Activated CD8-positive, alpha-beta memory T cell treated with anti-CD3 and anti-CD28 coated beads, Interleukin-2, amount 10 ng/mL, durations not matched to agents 7 days and 5 days (primary cell): ENCODE measurements at regions not wholly inside any gene's neighbourhood (a gene's known extent, or its start where the extent isn't known, plus 50 kb on each side); places are given as distances from the start of the nearest gene placed in this dataset.
A peak's percentile ranks its signal among the peaks of the same experiment; 100 is the strongest.

Experiments used
- ATAC-seq: fragments of 150-1000 bp; cut with Tn5 transposase; one replicate; pipeline ENCODE4 v1.10.0; 2021; ENCODE audit warnings: moderate library complexity
- CTCF ChIA-PET: fragments of 350-600 bp; sonication (Branson Sonifier 250); formaldehyde crosslinking; loops from one replicate; lab custom pipeline; 2021; ENCODE audit warnings: antibody characterized with exemption; lab: Charles Lee
- DNase-seq: peaks from one replicate; pipeline ENCODE4 v3.0.0-alpha.2; 2020
- H3K27ac Mint-ChIP-seq: one replicate; pipeline ENCODE4 v1.8.0; 2021; ENCODE audit warnings: mild to moderate bottlenecking, mixed read lengths
- H3K27me3 Mint-ChIP-seq: one replicate; pipeline ENCODE4 v1.8.0; 2021; ENCODE audit warnings: mixed read lengths
- H3K36me3 Mint-ChIP-seq: one replicate; pipeline ENCODE4 v1.8.0; 2021; ENCODE audit warnings: mild to moderate bottlenecking, mixed read lengths
- H3K4me1 Mint-ChIP-seq: one replicate; pipeline ENCODE4 v1.8.0; 2021; ENCODE audit warnings: mixed read lengths
- H3K4me3 Mint-ChIP-seq: one replicate; pipeline ENCODE4 v1.8.0; 2021; ENCODE audit warnings: mild to moderate bottlenecking, moderate library complexity, mixed read lengths
- H3K9me3 Mint-ChIP-seq: one replicate; pipeline ENCODE4 v1.8.0; 2022; ENCODE audit warnings: low read depth, mixed read lengths

DNA sequence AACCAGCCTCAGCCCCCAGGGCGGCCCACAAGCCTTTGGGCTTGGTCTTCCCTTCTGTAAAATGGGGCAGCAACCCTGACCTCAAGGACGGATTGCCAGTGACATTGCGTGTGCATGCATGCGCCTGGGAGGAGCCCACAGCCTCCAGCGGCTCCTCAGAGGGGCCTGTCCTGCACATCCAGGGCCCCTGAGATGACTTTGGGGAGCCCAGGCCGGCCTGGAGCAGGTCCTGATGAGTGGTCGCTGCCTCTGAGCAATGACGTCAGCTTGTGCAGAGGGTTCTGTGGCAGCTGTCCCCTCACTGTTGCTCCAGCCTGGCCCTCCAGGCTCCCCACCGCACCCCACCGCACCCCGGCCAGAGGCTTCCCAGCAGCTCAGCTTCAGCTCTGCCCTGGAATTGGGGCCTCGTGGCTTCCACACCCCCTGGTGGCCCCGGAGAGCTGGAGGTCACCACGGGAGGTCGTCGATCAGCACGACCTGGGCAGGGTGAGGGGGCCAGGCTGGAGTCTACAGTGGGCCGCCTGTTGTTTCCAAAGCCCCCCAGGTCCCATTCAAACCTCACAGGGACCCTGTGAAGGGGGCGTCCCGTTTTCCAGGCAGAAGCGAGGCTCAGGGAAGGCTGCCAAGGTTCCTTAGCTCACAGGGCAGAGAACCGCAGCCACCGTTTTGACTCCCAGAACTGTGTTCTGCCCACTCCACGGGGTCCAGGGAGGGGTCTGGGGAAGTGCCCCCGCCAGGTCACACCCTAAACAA, 341.8 kb downstream of the SEC14L1 start:
- H3K4me3 Mint-ChIP-seq = no peak overlapping the region
- ATAC-seq (no peak), DNase-seq (no peak)
- no peak overlapping the region for H3K27ac Mint-ChIP-seq
- CTCF ChIA-PET = interaction anchor here (1.0 to 1.8 kb wide), 4 partner anchors 11 to 82 kb away, joined by 3 to 6 read pairs (median 4); no protein-coding TSS in a partner anchor
- H3K4me1 Mint-ChIP-seq = peaks cover 20% of the 10 kb centered on the region
- H3K36me3 Mint-ChIP-seq = peaks cover 25% of the 10 kb centered on the region
- no peaks in the 10 kb centered on the region for H3K9me3 Mint-ChIP-seq
- H3K27me3 Mint-ChIP-seq = no peaks in the 10 kb centered on the region

DNA sequence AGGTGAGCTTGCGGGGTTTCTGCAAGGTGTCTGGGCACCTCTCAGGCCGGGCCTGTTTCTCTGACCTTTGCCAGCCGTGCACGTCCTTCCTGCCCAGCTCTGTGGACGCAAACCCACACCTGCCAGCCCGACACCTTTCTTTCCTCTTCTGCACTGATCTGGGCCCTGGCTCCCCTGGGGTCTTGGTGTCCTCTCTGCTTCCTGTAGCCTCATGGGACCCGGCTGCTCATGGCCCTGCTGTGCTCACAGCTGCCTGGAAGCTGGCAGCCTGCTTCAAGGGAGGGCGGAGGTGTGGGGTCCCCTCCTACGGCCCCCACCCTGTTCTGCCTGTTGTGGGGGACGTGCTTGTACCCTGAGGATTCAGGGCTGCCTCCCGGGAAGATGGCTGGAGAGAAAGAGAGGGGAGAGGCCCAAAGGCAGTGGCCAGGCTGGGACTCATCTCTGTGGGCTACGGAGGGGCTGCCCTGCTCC, 342.4 kb downstream of the SEC14L1 start:
- no peak overlapping the region for H3K4me3 Mint-ChIP-seq
- peaks cover 15% of the 10 kb centered on the region for H3K4me1 Mint-ChIP-seq
- no peaks in the 10 kb centered on the region for H3K27me3 Mint-ChIP-seq
- CTCF ChIA-PET = interaction anchor here (1.0 to 1.8 kb wide), 4 partner anchors 11 to 83 kb away, joined by 3 to 6 read pairs (median 4); no protein-coding TSS in a partner anchor
- no peak for DNase-seq
- no peak for ATAC-seq
- H3K9me3 Mint-ChIP-seq = no peaks in the 10 kb centered on the region
- H3K36me3 Mint-ChIP-seq = peaks cover 24% of the 10 kb centered on the region
- no peak overlapping the region for H3K27ac Mint-ChIP-seq

DNA sequence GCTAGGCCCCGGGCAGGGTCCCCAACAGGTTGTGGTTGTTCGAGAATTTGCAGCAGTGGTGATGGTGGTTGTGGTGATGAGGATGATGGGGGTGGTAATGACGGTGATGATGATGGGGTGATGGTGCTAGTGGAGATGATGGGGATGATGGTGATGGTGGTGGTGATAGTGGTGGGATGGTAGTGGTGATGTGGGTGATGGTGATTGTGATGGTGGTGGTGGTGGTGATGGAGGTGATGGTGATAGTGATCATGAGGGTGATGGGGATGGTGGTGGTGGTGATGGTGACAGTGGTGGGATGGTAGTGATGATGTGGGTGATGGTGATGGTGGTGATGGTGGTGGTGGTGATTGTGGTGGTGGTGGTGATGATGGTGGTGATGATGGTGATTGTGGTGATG, 343.3 kb downstream of the SEC14L1 start:
- H3K27ac Mint-ChIP-seq = no peak overlapping the region
- H3K4me3 Mint-ChIP-seq = no peak overlapping the region
- peaks cover 25% of the 10 kb centered on the region for H3K36me3 Mint-ChIP-seq
- no peaks in the 10 kb centered on the region for H3K9me3 Mint-ChIP-seq
- DNase-seq (no peak), ATAC-seq (no peak)
- no peaks in the 10 kb centered on the region for H3K27me3 Mint-ChIP-seq
- peaks cover 8% of the 10 kb centered on the region for H3K4me1 Mint-ChIP-seq
- CTCF ChIA-PET = interaction anchor here (1.3 to 1.8 kb wide), 2 partner anchors 54 to 84 kb away, joined by 5 to 6 read pairs; no protein-coding TSS in a partner anchor

DNA sequence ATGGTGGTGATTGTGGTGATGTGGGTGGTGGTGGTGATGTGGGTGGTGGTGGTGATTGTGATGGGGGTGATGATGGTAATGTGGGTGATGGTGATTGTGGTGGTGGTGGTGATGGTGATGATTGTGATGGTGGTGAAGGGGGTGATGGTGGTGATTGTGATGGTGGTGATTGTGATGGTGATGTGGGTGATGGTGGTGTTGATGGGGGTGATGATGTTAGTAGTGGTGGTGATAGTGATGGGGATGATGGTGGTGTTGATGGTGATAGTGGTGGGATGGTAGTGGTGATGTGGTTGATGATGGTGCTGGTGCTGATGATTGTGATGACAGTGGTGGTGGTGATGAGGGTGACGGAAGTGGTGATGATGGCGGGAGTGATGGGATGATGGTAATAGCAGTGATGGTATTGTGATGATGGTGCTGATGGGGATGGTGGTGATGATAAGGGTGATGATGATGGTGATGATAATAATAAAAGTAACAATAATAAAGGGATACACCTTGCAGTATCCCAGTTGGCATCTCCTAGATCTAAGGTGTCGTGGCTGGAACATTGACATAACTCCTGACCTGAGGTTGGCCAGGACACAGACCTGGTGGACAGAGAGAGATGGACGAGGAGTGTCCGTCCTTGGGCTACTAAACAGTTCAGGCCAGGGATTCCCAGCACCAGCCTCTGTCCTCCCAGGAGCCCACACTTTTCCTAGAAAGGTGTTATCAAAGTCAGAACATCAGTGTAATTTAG, 344.5 kb downstream of the SEC14L1 start:
- Mint-ChIP-seq H3K27ac (no peak overlapping the region), H3K27me3 (no peaks in the 10 kb centered on the region), H3K4me3 (no peak overlapping the region), H3K9me3 (no peaks in the 10 kb centered on the region), H3K4me1 (peaks cover 6% of the 10 kb centered on the region), H3K36me3 (peaks cover 26% of the 10 kb centered on the region)
- ATAC-seq = peak; percentile 17
- CTCF ChIA-PET = no interaction called here
- no peak for DNase-seq

DNA sequence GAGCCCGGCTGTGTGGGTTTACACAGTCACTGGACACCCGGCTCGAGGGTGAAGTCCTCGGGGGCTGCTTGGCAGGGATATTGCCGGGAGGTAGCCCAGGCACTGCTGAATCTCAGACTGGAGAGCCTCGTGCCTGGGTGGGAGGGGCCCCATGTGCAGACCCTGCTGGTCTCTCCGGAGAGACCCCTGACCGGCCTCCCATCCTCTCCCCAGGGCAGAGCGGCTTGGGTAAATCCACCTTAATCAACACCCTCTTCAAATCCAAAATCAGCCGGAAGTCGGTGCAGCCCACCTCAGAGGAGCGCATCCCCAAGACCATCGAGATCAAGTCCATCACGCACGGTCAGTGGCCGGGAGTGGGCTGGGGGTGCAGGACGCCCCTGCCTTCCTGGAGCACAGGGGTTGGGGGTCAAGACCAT, 346.5 kb downstream of the SEC14L1 start:
- Mint-ChIP-seq H3K27ac (no peak overlapping the region), H3K4me1 (peaks cover 16% of the 10 kb centered on the region), H3K4me3 (no peak overlapping the region), H3K27me3 (no peaks in the 10 kb centered on the region), H3K9me3 (no peaks in the 10 kb centered on the region), H3K36me3 (peaks cover 20% of the 10 kb centered on the region)
- ATAC-seq (no peak), DNase-seq (no peak)
- CTCF ChIA-PET = no interaction called here

DNA sequence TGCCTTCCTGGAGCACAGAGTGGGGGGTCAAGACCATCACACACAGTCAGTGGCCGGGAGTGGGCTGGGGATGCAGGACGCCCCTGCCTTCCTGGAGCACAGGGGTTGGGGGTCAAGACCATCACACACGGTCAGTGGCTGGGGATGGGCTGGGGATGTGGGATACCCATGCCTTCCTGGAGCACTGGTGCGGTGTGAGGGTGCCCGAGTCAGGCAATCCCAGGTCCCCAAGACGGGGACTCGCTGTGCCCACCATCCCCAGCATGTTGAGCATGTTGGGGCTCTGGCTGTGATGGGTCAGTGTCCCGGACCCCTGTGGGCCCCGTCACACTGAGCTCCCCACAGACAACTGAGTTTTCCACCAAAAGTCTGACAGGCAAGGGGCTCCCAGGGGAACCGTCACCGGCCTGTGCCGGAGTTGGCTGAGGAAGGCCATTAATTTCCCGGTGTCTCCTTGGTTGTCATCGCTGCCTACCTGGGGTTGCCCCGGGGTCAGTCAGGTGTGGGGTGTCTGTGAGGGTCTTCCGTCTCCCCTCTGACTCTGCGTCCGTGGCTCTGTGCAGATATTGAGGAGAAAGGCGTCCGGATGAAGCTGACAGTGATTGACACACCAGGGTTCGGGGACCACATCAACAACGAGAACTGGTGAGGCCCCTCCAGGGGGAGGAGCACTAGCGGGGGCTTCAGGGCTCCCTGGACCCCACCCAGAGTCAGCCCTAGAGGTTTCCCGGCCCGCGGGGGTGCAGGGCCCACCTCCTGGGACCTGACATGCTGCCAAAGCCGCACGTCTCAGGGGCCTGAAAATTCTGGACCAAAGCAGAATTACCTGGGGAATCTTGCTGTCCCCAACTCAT, 347.1 kb downstream of the SEC14L1 start:
- no peaks in the 10 kb centered on the region for H3K27me3 Mint-ChIP-seq
- H3K36me3 Mint-ChIP-seq = peaks cover 16% of the 10 kb centered on the region
- ATAC-seq = no peak
- no peaks in the 10 kb centered on the region for H3K9me3 Mint-ChIP-seq
- no peak for DNase-seq
- H3K27ac Mint-ChIP-seq = no peak overlapping the region
- peaks cover 17% of the 10 kb centered on the region for H3K4me1 Mint-ChIP-seq
- CTCF ChIA-PET = interaction anchor here (1.2 kb wide), 1 partner anchor 58 kb away, joined by 3 read pairs; no protein-coding TSS in a partner anchor
- no peak overlapping the region for H3K4me3 Mint-ChIP-seq

DNA sequence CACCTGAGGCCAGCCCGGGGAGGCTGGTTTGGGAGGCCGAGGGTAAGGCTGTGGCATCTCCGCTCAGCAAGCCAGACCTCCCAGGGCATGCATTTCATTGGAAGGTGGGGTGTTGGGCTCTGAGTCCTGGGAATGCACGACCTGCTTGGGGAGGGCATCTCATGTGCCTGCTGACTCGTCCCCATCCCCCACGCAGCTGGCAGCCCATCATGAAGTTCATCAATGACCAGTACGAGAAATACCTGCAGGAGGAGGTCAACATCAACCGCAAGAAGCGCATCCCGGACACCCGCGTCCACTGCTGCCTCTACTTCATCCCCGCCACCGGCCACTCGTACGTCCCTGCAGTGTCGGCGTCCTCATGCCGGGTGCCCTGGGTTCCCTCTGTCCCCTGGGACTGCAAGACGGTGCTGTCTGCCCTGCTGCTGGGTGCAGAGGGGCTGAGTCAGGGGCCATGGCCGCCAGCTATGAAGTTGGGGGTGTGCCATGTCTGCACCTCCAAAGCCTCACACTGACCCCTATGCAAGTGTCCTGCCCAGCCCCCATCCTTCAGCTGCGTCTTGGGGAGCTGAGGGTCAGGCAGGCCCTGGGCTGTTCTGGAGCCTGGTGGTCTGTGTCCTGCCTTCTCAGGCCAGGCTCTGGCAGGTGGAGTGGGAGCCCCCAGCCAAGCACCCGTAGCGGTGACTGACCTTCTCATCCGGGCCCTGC, 347.9 kb downstream of the SEC14L1 start:
- ATAC-seq (no peak), DNase-seq (no peak)
- no peak overlapping the region for H3K27ac Mint-ChIP-seq
- H3K27me3 Mint-ChIP-seq = no peaks in the 10 kb centered on the region
- peaks cover 17% of the 10 kb centered on the region for H3K4me1 Mint-ChIP-seq
- H3K9me3 Mint-ChIP-seq = no peaks in the 10 kb centered on the region
- peaks cover 16% of the 10 kb centered on the region for H3K36me3 Mint-ChIP-seq
- CTCF ChIA-PET = interaction anchor here (1.2 kb wide), 1 partner anchor 59 kb away, joined by 3 read pairs; no protein-coding TSS in a partner anchor
- H3K4me3 Mint-ChIP-seq = no peak overlapping the region

DNA sequence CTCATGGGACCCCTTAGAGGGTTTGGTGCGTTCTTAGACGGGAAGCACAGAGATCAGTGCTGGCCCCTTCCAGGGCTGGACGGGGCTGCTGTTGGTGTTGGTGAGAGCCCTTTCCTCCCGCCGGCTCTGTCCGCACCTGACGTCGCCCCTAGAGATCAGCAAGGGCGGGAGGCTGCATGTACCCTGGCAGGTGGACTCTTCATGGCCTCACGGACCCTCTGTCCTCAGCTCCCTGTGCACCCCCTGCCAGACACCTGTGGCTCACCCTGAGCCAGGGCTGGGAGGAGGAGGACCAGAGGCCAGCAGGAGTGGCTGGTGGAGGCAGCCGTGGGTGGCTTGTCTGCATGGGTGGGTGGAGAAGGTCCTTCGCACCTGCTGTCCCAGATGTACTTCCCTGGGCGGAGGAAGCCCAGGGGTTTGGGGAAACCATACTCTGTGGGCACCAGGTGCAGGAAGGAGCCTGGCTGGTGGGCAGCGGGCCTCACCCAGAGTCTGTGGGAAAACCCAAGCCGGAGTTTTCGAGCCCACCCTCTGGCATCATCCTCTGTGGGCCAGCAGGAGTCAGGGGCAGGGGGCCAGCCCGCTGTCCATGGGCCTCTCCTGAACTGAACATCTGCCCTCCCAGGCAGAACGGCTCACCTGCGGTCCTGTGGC, 348.6 kb downstream of the SEC14L1 start:
- H3K4me1 Mint-ChIP-seq = peaks cover 18% of the 10 kb centered on the region
- ATAC-seq (no peak), DNase-seq (no peak)
- no peak overlapping the region for H3K4me3 Mint-ChIP-seq
- H3K27me3 Mint-ChIP-seq = no peaks in the 10 kb centered on the region
- no peak overlapping the region for H3K27ac Mint-ChIP-seq
- CTCF ChIA-PET = interaction anchor here (8.5 kb wide), 1 partner anchor 59 kb away, joined by 126 read pairs; no protein-coding TSS in a partner anchor
- H3K36me3 Mint-ChIP-seq = peaks cover 16% of the 10 kb centered on the region
- H3K9me3 Mint-ChIP-seq = no peaks in the 10 kb centered on the region

DNA sequence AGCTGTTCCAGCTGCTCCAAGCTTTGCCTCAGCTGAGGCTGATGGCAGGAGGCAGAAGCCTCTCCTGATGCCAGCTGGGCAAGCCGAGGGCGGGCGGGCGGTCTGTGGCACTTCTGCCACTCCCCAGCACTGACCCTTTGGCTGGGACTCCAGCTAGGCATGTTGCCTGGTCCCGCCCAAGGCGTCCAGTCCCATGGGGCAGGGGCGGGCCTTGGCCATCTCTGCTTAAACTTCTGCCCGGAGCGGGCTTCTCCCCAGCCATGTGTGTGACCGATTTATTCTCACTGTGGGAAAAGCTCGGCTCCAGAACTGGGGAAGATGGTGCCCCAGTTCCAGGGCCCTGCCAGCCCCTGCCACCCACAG, 349.1 kb downstream of the SEC14L1 start:
- peaks cover 22% of the 10 kb centered on the region for H3K4me1 Mint-ChIP-seq
- no peaks in the 10 kb centered on the region for H3K9me3 Mint-ChIP-seq
- H3K4me3 Mint-ChIP-seq = no peak overlapping the region
- DNase-seq (no peak), ATAC-seq (no peak)
- CTCF ChIA-PET = interaction anchor here (2.3 to 8.5 kb wide), 2 partner anchors 60 to 89 kb away, joined by 8 to 126 read pairs; no protein-coding TSS in a partner anchor
- peaks cover 17% of the 10 kb centered on the region for H3K36me3 Mint-ChIP-seq
- H3K27me3 Mint-ChIP-seq = no peaks in the 10 kb centered on the region
- H3K27ac Mint-ChIP-seq = no peak overlapping the region

DNA sequence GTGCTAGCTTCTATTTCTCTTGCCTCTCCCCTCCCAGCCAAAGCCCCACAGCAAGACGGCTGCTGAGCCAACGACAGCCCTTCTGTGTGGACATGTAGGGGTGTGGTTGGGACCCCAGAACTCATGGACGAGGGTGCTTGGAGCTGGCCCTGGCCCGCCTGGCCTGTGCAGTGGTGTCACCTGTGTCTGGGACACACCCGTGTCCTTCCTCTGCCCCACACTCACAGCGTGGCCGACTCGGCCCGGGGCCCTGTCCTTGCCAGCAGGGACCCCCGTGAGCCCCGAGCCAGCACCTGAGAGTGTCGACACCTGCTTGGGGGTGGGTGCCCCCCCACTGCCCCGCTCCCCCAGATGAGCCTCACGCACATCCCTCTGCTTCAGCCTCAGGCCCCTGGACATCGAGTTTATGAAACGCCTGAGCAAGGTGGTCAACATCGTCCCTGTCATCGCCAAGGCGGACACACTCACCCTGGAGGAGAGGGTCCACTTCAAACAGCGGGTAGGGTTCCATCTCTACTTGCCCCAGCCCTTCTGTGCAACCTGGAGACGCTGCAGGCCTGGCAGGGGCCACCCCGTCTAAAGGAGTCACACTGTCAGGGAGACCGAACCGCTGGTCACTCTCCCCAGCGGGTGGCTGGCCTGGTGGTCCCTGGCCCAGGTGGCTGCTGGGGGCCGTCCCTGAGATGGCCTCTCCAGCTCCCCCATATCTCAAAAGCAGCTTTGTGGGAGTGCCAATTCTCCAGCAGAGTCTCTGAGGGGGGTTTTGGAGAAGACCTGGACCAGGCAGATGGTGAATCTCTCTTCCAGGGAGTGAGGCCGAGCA, 349.8 kb downstream of the SEC14L1 start:
- ATAC-seq = no peak
- H3K36me3 Mint-ChIP-seq = peaks cover 22% of the 10 kb centered on the region
- H3K27ac Mint-ChIP-seq = no peak overlapping the region
- DNase-seq = no peak
- CTCF ChIA-PET = interaction anchor here (1.0 to 8.5 kb wide), 3 partner anchors 61 to 90 kb away, joined by 3 to 126 read pairs (median 8); no protein-coding TSS in a partner anchor
- H3K27me3 Mint-ChIP-seq = no peaks in the 10 kb centered on the region
- H3K9me3 Mint-ChIP-seq = no peaks in the 10 kb centered on the region
- H3K4me3 Mint-ChIP-seq = no peak overlapping the region
- peaks cover 27% of the 10 kb centered on the region for H3K4me1 Mint-ChIP-seq

DNA sequence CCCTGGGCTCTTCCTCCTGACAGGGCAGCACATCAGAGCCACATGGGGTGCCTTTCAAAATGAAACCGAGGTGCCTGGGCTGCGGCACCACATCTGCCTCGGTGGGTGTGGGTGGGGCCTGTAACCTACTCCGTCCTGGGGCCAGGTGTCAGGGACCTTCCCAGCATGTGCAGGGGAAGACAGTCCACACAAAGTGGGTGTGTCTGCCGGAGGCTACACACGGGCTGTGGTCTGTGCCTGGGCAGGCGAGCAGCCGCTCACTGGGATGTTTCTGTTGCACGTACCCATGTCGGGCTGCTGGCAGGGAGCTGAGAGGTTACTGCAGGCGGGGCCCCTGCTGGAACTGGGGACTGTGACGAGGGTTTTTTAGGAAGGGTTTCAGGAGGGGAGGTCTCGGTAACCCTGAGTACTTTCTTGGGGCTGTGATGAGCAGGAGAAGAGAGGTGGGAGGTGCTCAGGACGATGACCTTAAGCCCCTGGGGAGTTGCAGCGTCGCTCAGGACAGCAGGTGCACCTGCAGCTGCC, 351.2 kb downstream of the SEC14L1 start:
- peak; percentile 60 for DNase-seq
- Mint-ChIP-seq H3K27ac (peak overlapping the region; percentile 19), H3K9me3 (no peaks in the 10 kb centered on the region), H3K36me3 (peaks cover 21% of the 10 kb centered on the region), H3K4me1 (peaks cover 21% of the 10 kb centered on the region), H3K27me3 (no peaks in the 10 kb centered on the region), H3K4me3 (no peak overlapping the region)
- peak; percentile 22 for ATAC-seq
- CTCF ChIA-PET = interaction anchor here (1.0 to 8.5 kb wide), 6 partner anchors 23 to 160 kb away, joined by 3 to 126 read pairs (median 6); no protein-coding TSS in a partner anchor
